ENCODE measurements at regions not wholly inside any gene's neighbourhood (a gene's known extent, or its start where the extent isn't known, plus 50 kb on each side); places are given as distances from the start of the nearest gene placed in this dataset.

GRCh38 chr12:4969405-4969804, 59.7 kb downstream of the KCNA1 start:
- no peak for DNase-seq (ENCODE audit: low spot score)
- in situ Hi-C loops (cut with MboI; ENCODE audit: low pct_unique_long_range_greater_than_20kb, low sequenced_read_pairs, unreplicated experiment), result no loop called here
- TF ChIP-seq, protein P1, sequence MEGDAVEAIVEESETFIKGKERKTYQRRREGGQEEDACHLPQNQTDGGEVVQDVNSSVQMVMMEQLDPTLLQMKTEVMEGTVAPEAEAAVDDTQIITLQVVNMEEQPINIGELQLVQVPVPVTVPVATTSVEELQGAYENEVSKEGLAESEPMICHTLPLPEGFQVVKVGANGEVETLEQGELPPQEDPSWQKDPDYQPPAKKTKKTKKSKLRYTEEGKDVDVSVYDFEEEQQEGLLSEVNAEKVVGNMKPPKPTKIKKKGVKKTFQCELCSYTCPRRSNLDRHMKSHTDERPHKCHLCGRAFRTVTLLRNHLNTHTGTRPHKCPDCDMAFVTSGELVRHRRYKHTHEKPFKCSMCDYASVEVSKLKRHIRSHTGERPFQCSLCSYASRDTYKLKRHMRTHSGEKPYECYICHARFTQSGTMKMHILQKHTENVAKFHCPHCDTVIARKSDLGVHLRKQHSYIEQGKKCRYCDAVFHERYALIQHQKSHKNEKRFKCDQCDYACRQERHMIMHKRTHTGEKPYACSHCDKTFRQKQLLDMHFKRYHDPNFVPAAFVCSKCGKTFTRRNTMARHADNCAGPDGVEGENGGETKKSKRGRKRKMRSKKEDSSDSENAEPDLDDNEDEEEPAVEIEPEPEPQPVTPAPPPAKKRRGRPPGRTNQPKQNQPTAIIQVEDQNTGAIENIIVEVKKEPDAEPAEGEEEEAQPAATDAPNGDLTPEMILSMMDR (IDR thresholded peaks at IDR 0.05; ENCODE audit: extremely low read depth, insufficient read depth, missing control alignments), result no peak

- in situ Hi-C loops (cut with MboI; ENCODE audit: low pct_unique_long_range_greater_than_20kb, low sequenced_read_pairs, unreplicated experiment), result no loop called here
- DNase-seq (ENCODE audit: low spot score), result no peak
- TF ChIP-seq, protein P1 (IDR thresholded peaks at IDR 0.05; ENCODE audit: extremely low read depth, insufficient read depth, missing control alignments), result no peak
These were observed 64.5 kb downstream of the KCNA1 start for GRCh38 chr12:4974217-4974616.

GRCh38 chr12:4975574-4975973, 65.9 kb downstream of the KCNA1 start:
- in situ Hi-C loops (cut with MboI; ENCODE audit: low pct_unique_long_range_greater_than_20kb, low sequenced_read_pairs, unreplicated experiment), result no loop called here
- TF ChIP-seq, protein P1 (IDR thresholded peaks at IDR 0.05; ENCODE audit: extremely low read depth, insufficient read depth, missing control alignments), result peak; percentile 32
- peak; percentile 30 for DNase-seq (ENCODE audit: low spot score)

DNA sequence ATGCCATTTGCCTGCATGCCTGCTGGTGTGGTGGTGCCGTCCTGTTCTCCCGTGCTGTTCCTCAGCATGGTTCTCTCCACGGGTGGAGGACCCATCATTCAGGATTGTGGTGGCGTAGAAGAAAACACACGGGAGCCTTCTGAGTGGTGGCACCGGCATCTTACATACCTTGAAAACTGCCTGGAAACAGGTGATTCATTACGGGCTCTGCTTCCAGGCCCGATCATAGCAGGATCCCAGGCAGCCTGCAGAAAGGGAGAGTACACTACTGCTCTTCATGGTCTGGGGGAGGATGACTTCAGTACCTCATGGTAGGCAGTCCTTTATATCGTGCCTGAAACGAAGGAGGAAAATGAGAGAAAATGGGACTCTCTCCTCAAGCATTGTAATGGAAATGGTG, 66.6 kb upstream of the KCNA5 start:
- in situ Hi-C loops (cut with MboI; ENCODE audit: low pct_unique_long_range_greater_than_20kb, low sequenced_read_pairs, unreplicated experiment), result no loop called here
- no peak for DNase-seq (ENCODE audit: low spot score)
- TF ChIP-seq, protein P1 (IDR thresholded peaks at IDR 0.05; ENCODE audit: extremely low read depth, insufficient read depth, missing control alignments), result no peak

GRCh38 chr12:4978737-4979136, 64.9 kb upstream of the KCNA5 start:
- in situ Hi-C loops (cut with MboI; ENCODE audit: low pct_unique_long_range_greater_than_20kb, low sequenced_read_pairs, unreplicated experiment), result no loop called here
- TF ChIP-seq, protein P1 (IDR thresholded peaks at IDR 0.05; ENCODE audit: extremely low read depth, insufficient read depth, missing control alignments), result no peak
- DNase-seq (ENCODE audit: low spot score), result no peak

DNA sequence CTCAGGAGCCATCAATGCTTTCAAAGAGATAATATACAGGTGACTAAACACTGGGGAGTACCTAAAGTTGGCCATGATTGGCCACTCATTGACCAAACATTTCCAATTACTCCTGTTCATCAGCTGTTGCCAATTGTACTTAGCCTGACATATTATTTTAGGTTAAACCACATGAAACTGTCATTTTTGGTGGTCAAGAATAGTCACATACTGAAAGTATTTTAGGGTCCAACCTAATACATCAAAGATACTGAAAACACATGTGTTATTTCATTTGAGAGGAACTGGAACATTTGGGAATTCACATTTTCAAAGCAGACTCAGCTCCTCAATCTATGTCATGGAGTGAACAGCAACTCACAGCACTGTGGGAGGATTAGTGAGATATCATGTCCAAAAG, 63.9 kb upstream of the KCNA5 start:
- in situ Hi-C loops (cut with MboI; ENCODE audit: low pct_unique_long_range_greater_than_20kb, low sequenced_read_pairs, unreplicated experiment), result no loop called here
- TF ChIP-seq, protein P1 (IDR thresholded peaks at IDR 0.05; ENCODE audit: extremely low read depth, insufficient read depth, missing control alignments), result no peak
- peak; percentile 42 for DNase-seq (ENCODE audit: low spot score)

- TF ChIP-seq, protein P1 (IDR thresholded peaks at IDR 0.05; ENCODE audit: extremely low read depth, insufficient read depth, missing control alignments), result no peak
- DNase-seq (ENCODE audit: low spot score), result no peak
- in situ Hi-C loops (cut with MboI; ENCODE audit: low pct_unique_long_range_greater_than_20kb, low sequenced_read_pairs, unreplicated experiment), result no loop called here
These were observed 59.3 kb upstream of the KCNA5 start for GRCh38 chr12:4984344-4984743.

Data from GM13977 (cell line).